HG03342 (cell line): ENCODE measurements at regions not wholly inside any gene's neighbourhood (a gene's known extent, or its start where the extent isn't known, plus 50 kb on each side); places are given as distances from the start of the nearest gene placed in this dataset.

Experiments used
- ATAC-seq: cut with Tn5 transposase; IDR thresholded peaks from one replicate; pipeline ENCODE4 v1.9.1; 2021; ENCODE audit warnings: mild to moderate bottlenecking, moderate library complexity; ENCODE audit not compliant: unreplicated experiment

GRCh38 chr1:185646202-185646683, 87.9 kb upstream of the HMCN1 start:
- peak; percentile 62 for ATAC-seq

DNA sequence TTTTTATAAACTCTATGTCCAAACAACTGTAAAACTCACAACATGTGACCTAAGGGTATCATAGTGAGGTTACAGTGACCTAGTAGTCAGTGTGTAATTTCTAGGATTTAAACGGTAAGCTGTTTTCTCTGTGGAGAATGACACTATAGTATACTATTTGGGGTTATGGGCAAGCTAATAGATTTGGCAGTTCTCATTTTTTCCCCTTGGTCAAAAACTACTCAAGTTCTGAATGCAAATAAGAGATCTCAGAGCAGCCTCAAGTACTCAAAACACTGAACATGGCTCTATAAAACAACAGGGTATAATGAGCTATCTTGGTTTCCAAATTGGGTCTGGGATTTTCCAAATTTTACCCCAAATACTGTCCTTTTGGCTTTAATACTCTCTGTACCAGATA, 88.5 kb upstream of the HMCN1 start:
- no peak for ATAC-seq

GRCh38 chr1:185645162-185645640, 89.0 kb upstream of the HMCN1 start:
- no peak for ATAC-seq

DNA sequence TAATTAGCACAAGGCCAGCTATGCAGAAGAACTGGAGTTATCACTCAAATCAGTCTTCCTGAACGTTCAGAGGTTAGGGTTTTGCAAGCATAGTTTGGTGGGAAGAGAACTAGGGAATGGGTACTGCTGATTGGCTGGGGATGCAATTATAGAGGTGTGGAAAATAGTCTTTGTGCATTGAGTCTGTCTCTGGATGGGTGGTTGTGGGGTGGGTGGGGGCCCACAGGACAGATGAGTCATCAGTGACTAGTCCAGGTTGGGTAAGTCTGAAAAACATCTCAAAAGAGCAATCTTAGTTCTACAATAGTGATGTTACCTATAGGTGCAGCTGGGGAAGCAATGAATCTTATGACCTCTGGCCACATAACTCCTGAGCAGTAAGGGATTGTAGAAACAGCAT, 89.7 kb upstream of the HMCN1 start:
- no peak for ATAC-seq

GRCh38 chr1:185636848-185637247, 97.3 kb upstream of the HMCN1 start:
- ATAC-seq, result peak; percentile 99

- no peak for ATAC-seq
Observed at GRCh38 chr1:185634704-185635103, 99.5 kb upstream of the HMCN1 start.

GRCh38 chr1:185632659-185633423, 101.3 kb upstream of the HMCN1 start:
- no peak for ATAC-seq

- no peak for ATAC-seq
Observed at GRCh38 chr1:185631843-185632242, 102.3 kb upstream of the HMCN1 start.

DNA sequence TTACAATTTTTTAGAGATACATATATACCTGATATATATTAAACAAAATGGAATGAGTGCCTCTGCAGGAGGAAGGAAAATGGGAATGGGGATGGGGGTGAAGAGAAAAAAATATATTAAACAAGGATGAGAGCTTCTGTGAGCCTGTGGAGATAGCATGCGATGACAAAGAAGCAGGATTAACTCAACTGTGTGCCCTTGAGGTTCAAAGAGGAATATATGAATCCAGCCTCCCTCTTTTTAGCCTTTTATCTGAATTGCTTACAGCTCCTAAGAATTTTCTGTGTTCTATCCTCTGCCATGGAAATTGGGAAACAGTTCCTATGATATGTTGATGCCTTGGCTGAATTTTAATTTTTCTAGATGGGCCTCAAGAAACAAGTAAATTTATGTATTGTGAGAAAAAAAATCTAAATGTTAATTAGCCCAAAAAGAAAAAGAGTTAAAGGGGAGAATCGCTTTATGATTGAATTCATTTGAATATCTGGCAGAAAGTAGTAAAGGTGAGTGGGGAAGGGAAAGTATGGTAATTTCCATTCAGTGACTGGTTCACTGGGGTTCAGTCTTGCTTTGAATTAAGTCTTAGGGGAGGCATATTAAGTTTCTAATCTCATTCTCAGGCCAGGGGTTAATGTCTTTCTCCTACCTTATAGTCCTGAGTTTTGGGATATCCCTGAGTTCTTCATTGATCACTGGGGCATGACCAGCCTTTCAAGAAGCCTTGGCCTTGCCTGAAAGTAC, 106.3 kb upstream of the HMCN1 start:
- no peak for ATAC-seq

GRCh38 chr1:185627171-185627570, 107.0 kb upstream of the HMCN1 start:
- ATAC-seq, result no peak

DNA sequence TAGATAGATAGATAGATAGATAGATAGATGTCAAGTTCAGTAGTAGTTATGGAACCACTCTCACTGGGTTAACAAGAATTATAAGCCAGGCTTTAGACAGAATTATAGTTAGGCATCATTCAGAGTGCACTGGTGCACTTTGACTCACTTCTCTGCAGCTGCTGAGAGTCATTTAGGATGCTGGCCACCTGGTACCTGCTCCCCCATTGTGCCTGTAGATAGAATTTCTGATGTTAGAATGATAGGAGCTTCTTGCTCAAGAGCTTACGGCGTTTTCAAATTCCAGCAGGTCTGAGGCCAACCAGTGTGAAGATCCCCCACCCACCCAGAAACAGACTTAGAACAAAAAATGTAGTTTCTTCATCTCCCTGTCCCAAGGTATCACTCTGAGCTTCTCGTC, 107.8 kb upstream of the HMCN1 start:
- no peak for ATAC-seq

- no peak for ATAC-seq
Observed at GRCh38 chr1:185610954-185611353, 123.2 kb upstream of the HMCN1 start.

DNA sequence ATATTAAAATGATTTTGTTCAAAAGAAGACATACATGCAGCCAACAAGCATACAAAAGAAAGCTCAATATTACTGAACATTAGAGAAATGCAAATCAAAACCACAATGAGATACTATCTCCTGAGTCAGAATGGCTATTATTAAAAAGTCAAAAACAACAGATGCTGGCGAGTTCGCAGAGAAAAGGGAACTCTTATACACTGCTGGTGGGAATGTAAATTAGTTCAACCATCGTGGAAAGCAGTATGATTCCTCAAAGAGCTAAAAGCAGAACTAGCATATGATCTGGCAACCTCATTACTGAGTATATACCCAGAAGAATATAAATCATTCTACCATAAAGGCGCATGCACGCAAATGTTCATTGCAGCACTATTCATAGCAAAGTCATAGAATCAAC, 126.0 kb upstream of the HMCN1 start:
- ATAC-seq, result peak; percentile 54

- peak; percentile 61 for ATAC-seq
Observed at GRCh38 chr1:185603158-185603557, 131.0 kb upstream of the HMCN1 start.

- peak; percentile 47 for ATAC-seq
Observed at GRCh38 chr1:185601189-185601588, 133.0 kb upstream of the HMCN1 start.

DNA sequence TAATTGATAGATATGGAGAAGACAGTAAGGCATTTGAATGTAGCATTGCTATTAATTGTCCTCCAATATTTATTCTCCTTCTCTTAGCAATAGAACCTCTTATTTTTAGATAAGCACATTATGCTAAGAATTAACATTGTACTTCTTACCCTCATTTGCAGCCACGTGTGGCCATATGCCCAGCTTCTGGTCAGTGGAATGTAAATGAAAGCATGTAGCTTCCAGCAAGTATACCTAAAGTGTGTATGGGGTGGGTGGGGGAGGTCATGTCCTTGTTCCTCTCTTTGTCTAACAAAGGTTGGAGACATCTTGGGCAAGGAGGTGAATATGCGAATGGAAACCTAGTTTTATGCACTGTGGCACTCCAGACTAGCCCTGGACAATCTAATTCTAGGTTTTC, 133.6 kb upstream of the HMCN1 start:
- ATAC-seq, result no peak

- no peak for ATAC-seq
Observed at GRCh38 chr1:185598332-185598731, 135.9 kb upstream of the HMCN1 start.

GRCh38 chr1:185595835-185596667, 138.1 kb upstream of the HMCN1 start:
- peak; percentile 88 for ATAC-seq

DNA sequence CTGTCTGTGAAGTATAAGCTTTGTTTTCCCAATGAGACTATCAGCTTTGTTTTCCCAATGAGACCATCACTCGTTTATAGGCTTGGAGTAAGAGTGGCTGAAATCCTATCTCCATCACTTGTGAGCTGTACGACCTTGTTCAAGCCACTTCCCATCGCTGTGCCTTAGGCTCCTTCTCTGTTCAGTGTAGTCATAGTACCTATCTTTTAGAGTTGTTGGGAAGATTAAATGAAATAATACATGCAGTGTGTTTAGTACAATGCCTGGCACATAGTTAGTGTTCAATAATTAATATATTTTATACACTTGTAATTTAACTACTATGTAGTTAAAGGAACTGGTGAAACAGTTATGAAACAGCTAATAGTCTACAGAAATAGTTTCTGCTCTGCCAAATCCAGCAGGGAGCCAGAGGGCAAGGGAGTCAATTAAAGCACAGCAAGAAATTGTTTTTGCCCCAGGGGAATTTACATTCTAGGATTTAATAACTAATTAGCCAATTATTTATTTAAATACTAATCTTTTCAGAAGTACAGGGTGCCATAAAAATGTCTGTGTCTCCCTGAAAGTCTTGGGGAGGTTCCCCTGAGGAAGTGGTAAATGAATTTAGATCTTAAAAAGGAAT, 139.3 kb upstream of the HMCN1 start:
- no peak for ATAC-seq

GRCh38 chr1:185593271-185593670, 140.9 kb upstream of the HMCN1 start:
- no peak for ATAC-seq

GRCh38 chr1:185585770-185586169, 148.4 kb upstream of the HMCN1 start:
- no peak for ATAC-seq
